Hematopoietic multipotent progenitor cell treated with erythropoietin and hydrocortisone succinate and interleukin-3 and kit ligand, for 4 days (in vitro differentiated cells): ENCODE measurements at regions not wholly inside any gene's neighbourhood (a gene's known extent, or its start where the extent isn't known, plus 50 kb on each side); places are given as distances from the start of the nearest gene placed in this dataset.
"Not testable (repeated sequence)": the region's sequence is repeated elsewhere in the genome, so short reads cannot be mapped to it uniquely, and the experiment has no call there.

Experiments used
- DNase-seq: peaks from one replicate; pipeline ENCODE4 v3.0.0-alpha.2; 2015

DNA sequence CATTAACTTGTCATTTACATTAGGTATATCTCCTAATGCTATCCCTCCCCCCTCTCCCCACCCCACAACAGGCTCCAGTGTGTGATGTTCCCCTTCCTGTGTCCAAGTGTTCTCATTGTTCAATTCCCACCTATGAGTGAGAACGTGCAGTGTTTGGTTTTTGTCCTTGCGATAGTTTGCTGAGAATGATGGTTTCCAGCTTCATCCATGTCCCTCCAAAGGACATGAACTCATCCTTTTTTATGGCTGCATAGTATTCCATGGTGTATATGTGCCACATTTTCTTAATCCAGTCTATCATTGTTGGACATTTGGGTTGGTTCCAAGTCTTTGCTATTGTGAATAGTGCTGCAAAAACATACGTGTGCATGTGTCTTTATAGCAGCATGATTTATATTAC, 60.7 kb upstream of the HOXC13 start:
- DNase-seq = not testable (repeated sequence)

DNA sequence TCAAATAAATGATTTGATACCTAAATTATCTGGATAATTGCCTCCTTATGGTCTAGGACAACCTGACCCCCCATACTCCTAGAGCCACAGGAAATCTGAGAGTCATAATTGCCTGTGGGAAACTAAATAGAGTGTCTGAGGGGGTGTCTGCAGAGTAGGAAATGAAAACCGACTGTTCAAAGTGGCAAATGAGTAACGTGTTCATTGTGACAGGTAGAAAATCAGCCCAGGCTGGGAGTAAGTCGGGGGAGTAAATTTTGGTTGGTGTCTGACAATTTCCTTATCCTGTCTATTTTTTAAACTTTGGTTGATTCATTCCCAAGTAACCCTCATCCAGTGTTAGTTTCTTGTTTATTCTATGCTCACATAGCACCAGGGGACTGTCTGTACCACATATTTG, 51.6 kb upstream of the HOXC13 start:
- DNase-seq = no peak

DNA sequence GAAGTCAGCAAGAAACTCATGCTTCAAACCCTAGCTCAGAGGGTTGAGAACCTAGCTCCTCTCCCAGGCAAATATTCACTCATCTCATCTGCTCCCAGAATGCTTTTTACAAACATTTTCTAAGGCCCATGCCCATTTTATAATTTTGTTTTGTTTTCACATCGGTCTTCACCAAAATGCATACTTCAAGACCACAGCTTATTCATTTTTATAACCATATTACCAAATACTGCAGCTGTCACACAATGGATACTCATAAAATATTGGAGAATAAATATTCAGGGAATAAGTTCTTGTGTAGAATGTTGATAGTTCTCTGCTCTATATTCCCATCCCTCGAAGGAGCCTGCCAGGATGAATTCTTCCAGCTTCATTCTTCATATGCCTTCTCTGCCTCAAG, 50.8 kb upstream of the HOXC13 start:
- no peak for DNase-seq
